Stimulated activated memory B cell treated with anti-CD40 and anti-IgM and Interleukin-4, amounts not matched to agents 10 μg/mL and 1 μg/mL and 100 μg/mL, for 72 hours (primary cell): ENCODE measurements at regions not wholly inside any gene's neighbourhood (a gene's known extent, or its start where the extent isn't known, plus 50 kb on each side); places are given as distances from the start of the nearest gene placed in this dataset.

Source experiments
- ATAC-seq: fragments of 150-1000 bp; cut with Tn5 transposase; 2 replicates; pipeline ENCODE4 v1.10.0; 2021
- H3K27ac Mint-ChIP-seq: one replicate; pipeline ENCODE4 v1.8.0; 2022; ENCODE audit warnings: mild to moderate bottlenecking, mixed read lengths
- H3K27me3 Mint-ChIP-seq: one replicate; pipeline ENCODE4 v1.8.0; 2022; ENCODE audit warnings: mixed read lengths
- H3K36me3 Mint-ChIP-seq: one replicate; pipeline ENCODE4 v1.8.0; 2022; ENCODE audit warnings: mixed read lengths
- H3K4me1 Mint-ChIP-seq: one replicate; pipeline ENCODE4 v1.8.0; 2022; ENCODE audit warnings: mixed read lengths
- H3K4me3 Mint-ChIP-seq: one replicate; pipeline ENCODE4 v1.8.0; 2022; ENCODE audit warnings: mild to moderate bottlenecking, moderate library complexity, mixed read lengths
- H3K9me3 Mint-ChIP-seq: one replicate; pipeline ENCODE4 v1.8.0; 2022; ENCODE audit warnings: mixed read lengths

DNA sequence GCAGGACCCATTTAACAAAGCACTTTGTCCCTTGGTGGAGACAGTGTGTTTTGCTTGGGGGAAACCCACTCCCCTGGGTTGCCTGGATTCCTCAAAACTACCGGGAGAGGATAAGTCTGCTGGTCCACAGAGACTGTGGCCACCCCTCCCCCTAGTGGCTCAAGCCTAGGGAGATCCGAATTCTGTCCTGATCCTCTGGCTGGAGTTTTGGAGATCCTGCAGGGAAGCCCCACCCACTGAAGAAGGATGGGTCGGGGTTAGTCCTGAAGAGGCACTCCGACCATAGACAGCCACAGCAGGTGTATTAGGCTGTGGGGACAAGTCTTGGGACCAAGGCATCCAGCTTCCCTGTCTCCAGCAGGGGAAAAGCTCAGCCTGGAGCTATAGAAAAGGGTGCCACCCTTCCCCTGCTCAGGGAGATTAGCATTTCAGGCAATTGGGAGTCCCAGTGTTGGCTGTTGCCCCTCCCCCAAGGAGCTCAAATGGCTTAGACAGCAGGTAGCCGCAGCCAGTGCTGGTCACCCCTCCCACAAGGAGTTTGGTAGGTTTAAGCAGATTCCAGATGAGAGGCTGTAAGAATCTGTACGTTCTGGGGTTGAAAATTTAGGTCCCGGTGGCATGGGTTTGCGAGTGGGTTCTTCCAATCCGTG is 750.0 kb downstream of the TBC1D32 start:
- Mint-ChIP-seq H3K9me3 (peaks cover 5% of the 10 kb centered on the region), H3K27me3 (no peaks in the 10 kb centered on the region), H3K27ac (no peak overlapping the region), H3K4me3 (no peak overlapping the region), H3K4me1 (no peaks in the 10 kb centered on the region), H3K36me3 (no peaks in the 10 kb centered on the region)
- ATAC-seq, result no peak

DNA sequence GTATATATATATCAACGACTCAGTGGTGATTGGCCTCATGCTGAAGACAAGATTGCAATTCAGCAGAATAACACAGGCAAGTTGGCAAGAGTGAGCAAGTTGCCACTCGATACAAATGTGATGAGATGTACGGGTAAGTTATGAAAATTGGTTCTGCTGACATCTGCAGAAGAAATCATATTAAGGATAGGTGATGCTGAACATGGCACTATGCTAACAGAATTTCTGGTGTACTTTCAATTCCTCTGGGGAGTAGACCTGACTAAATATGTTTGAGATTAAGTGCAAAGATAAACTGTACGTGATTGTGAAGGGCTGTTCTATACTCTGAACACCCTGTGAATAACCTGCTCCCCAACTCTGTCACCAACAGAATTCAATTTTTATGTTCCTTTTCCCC is 758.2 kb downstream of the TBC1D32 start:
- H3K4me3 Mint-ChIP-seq, result no peak overlapping the region
- no peak overlapping the region for H3K27ac Mint-ChIP-seq
- no peaks in the 10 kb centered on the region for H3K36me3 Mint-ChIP-seq
- no peaks in the 10 kb centered on the region for H3K4me1 Mint-ChIP-seq
- peaks cover 2% of the 10 kb centered on the region for H3K9me3 Mint-ChIP-seq
- ATAC-seq, result no peak
- no peaks in the 10 kb centered on the region for H3K27me3 Mint-ChIP-seq

DNA sequence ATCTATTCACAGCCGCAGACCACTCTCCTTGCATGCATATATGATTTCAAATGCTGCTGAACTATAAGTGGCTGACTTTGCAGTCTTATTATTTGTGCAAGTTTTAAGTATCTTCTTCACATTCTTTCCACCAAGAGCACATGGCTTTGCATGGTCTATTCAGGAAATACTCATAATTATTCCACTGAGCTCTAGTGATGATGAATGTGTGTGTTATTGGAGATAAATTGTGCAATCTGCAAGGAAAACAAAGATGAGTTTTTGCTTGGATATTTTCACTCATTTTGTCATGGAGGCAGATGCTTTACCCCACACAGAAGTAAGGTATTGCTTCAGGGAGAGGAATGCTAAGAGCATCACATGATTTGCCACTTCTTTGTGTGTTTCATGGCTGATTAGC is 764.6 kb downstream of the TBC1D32 start:
- Mint-ChIP-seq H3K36me3 (no peaks in the 10 kb centered on the region), H3K9me3 (peaks cover 2% of the 10 kb centered on the region), H3K27me3 (no peaks in the 10 kb centered on the region), H3K4me1 (no peaks in the 10 kb centered on the region), H3K4me3 (no peak overlapping the region), H3K27ac (no peak overlapping the region)
- no peak for ATAC-seq

DNA sequence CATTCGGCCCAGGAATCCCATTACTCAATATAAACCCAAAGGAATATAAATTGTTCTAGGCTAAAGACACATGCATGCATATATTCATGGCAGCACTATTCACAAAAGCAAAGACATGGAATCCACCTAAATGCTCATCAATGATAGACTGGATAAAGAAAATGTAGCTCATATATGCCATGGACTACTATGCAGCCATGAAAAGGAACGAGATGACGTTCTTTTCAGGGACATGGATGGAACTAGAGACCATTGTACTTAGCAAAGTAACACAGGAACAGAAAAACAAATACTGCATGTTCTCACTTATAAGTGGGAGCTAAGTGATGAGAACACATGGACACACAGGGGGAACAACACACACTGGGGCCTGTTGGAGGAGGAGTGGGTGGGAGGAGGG is 769.5 kb downstream of the TBC1D32 start:
- H3K36me3 Mint-ChIP-seq, result no peaks in the 10 kb centered on the region
- H3K27ac Mint-ChIP-seq, result no peak overlapping the region
- H3K4me3 Mint-ChIP-seq, result no peak overlapping the region
- H3K4me1 Mint-ChIP-seq, result no peaks in the 10 kb centered on the region
- peaks cover 2% of the 10 kb centered on the region for H3K9me3 Mint-ChIP-seq
- no peaks in the 10 kb centered on the region for H3K27me3 Mint-ChIP-seq
- no peak for ATAC-seq

DNA sequence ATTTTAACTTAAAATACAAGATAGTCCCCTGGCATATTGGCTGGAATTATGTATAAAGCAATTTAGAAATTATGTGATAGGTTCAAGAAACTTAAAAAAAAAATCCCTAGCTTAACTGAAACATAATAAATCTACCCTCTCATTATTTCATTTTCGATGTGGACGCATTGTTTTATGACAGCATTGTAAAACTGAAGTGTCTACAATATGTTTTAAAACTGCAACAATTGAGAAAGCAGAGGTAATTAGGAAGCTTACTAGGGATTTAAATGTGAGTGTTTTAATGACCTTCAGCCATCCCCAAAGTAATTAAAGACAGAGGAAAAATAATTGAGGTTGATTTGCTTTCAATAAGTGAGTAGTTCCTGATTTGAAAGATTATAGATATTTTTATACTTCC is 776.0 kb downstream of the TBC1D32 start:
- Mint-ChIP-seq H3K36me3 (no peaks in the 10 kb centered on the region), H3K4me3 (no peak overlapping the region), H3K27me3 (no peaks in the 10 kb centered on the region), H3K9me3 (no peaks in the 10 kb centered on the region), H3K4me1 (no peaks in the 10 kb centered on the region), H3K27ac (no peak overlapping the region)
- no peak for ATAC-seq

DNA sequence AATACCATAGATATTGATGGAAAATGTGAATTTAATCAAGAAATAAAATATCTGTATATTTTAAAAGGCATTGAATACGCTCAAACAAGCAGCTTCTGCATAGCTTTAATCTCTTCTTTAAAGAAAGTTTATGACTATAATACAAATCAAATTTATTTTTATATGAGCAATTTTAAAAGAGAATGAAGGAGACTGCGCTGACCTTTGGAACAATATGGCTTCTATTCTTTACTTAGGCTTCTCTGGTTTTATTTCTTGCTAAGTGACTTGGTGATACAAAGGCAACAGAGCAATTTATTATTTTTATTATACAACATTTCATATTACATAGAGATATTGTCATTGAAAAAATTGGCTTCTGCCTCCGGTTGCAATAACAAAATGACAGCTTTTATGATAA is 776.7 kb downstream of the TBC1D32 start:
- Mint-ChIP-seq H3K27ac (no peak overlapping the region), H3K9me3 (no peaks in the 10 kb centered on the region), H3K4me1 (no peaks in the 10 kb centered on the region), H3K36me3 (no peaks in the 10 kb centered on the region), H3K27me3 (no peaks in the 10 kb centered on the region), H3K4me3 (no peak overlapping the region)
- no peak for ATAC-seq

DNA sequence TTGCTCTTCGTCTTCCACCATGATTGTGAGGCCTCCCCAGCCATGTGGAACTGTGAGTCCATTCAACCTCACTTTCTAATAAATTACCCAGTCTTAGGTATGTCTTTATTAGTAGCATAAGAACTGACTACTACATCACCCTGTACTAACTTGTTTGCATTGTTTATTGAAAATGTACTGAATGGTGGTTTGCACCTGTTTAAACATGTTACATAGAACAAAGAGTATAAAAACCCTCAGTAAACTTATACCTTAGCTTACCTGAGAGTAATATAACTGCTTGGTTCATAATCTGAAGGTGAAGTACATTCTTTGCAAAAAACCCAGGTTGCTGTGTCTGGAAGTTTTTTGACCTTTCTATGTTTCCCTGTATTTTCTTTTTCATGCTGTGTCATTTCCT is 777.8 kb downstream of the TBC1D32 start:
- Mint-ChIP-seq H3K27me3 (no peaks in the 10 kb centered on the region), H3K9me3 (no peaks in the 10 kb centered on the region), H3K4me1 (no peaks in the 10 kb centered on the region), H3K36me3 (no peaks in the 10 kb centered on the region), H3K4me3 (no peak overlapping the region), H3K27ac (no peak overlapping the region)
- no peak for ATAC-seq

DNA sequence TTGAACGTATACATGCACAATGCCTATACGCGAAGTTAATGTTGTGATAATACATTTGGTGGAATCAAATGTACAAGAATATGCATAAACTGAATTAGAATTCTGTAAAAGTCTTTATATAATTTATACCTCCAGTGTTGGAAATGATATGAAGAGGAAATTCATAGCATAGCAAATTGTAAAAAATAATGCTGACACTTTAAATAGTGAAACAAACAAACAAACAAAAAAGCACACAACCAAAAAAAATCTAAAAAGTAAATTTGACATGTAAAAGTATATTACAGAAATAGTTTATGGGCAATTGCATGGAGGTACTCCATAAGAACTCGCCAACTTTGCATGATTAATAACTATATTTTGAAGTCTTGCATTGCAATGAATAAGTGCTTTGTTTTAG is 780.9 kb downstream of the TBC1D32 start:
- Mint-ChIP-seq H3K4me1 (no peaks in the 10 kb centered on the region), H3K4me3 (no peak overlapping the region), H3K27me3 (no peaks in the 10 kb centered on the region), H3K36me3 (no peaks in the 10 kb centered on the region), H3K9me3 (no peaks in the 10 kb centered on the region), H3K27ac (no peak overlapping the region)
- no peak for ATAC-seq

DNA sequence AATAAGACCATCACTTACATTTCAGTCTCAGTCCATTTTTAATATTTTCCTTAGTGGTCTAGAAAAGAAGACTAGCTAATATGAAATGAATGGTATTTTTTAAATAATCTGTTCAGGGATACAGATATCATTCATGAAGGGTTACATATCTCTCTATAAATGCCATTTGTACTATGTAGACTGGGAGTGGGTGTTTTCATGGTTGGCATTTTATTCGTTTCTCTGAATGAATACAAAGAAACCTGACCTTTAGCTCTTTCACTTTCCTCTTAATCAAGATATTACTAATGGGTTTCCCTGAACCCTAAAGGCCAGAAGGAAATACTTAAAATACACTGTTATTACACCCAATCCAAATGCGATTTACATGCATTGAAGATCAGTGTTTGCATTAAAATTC is 788.9 kb downstream of the TBC1D32 start:
- no peak overlapping the region for H3K4me3 Mint-ChIP-seq
- H3K4me1 Mint-ChIP-seq, result no peaks in the 10 kb centered on the region
- H3K27me3 Mint-ChIP-seq, result no peaks in the 10 kb centered on the region
- ATAC-seq, result peak; percentile 38
- H3K27ac Mint-ChIP-seq, result no peak overlapping the region
- H3K9me3 Mint-ChIP-seq, result no peaks in the 10 kb centered on the region
- H3K36me3 Mint-ChIP-seq, result no peaks in the 10 kb centered on the region

DNA sequence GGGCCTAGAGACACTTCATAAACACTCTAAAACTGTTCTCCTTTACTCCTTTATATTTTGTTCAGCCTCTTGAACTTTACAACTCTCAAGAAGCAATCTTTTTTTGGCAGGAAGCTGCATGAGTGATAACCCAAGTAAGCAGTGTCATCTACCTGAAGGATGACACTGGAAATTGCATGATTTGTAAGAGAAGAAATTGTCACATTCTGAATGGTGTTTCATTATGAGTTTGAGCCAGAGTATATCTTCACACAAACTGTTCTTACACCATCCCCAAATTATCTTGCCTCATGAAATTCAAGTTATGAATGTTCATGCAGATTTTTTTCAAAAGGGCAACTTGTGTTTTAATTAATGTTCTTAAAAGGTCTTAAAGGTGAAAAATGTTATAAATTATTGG is 799.3 kb downstream of the TBC1D32 start:
- Mint-ChIP-seq H3K27ac (no peak overlapping the region), H3K36me3 (no peaks in the 10 kb centered on the region), H3K4me3 (no peak overlapping the region), H3K4me1 (no peaks in the 10 kb centered on the region), H3K9me3 (peaks cover 3% of the 10 kb centered on the region), H3K27me3 (no peaks in the 10 kb centered on the region)
- ATAC-seq, result peak; percentile 51

DNA sequence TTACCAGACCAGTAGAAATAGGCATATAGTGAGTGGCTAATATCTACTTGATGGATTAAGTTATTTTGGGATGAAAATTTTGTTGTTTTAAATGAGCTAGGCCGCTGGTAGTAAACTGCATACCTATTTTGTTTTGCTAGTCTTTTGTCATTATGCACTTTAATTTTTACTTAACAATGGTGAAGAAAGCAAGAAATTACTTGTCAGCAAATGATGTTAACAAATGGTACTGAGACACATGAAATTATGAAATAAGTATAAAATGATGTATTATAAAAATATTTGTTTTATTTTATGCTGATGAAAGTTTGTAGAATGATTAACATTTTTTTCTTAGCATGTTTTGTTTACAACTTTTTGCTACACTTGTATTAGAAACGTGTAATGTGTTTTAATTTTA is 807.7 kb downstream of the TBC1D32 start:
- H3K27ac Mint-ChIP-seq, result no peak overlapping the region
- no peak overlapping the region for H3K4me3 Mint-ChIP-seq
- no peaks in the 10 kb centered on the region for H3K36me3 Mint-ChIP-seq
- no peaks in the 10 kb centered on the region for H3K9me3 Mint-ChIP-seq
- ATAC-seq, result no peak
- H3K27me3 Mint-ChIP-seq, result no peaks in the 10 kb centered on the region
- no peaks in the 10 kb centered on the region for H3K4me1 Mint-ChIP-seq

DNA sequence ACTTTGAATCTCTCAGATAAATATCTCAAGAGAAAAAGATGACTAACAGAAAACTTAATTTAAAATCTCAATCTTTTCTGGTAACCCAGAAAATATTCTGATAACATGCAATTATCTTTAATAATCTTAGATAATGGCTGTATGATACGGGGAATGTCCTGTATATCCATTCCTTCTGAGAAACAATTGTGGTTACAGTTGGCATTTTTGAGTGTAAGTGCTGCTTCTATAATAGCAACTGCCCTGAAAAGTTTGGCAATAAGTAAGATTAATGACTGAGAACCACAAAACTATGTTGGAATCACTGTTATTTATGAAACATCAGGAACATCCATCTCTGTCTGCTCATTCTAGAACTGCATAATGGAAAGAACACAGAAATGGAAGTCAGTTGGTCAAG is 819.7 kb downstream of the TBC1D32 start:
- no peak for ATAC-seq
- H3K36me3 Mint-ChIP-seq, result no peaks in the 10 kb centered on the region
- no peaks in the 10 kb centered on the region for H3K27me3 Mint-ChIP-seq
- no peak overlapping the region for H3K4me3 Mint-ChIP-seq
- no peaks in the 10 kb centered on the region for H3K4me1 Mint-ChIP-seq
- peaks cover 3% of the 10 kb centered on the region for H3K9me3 Mint-ChIP-seq
- no peak overlapping the region for H3K27ac Mint-ChIP-seq

DNA sequence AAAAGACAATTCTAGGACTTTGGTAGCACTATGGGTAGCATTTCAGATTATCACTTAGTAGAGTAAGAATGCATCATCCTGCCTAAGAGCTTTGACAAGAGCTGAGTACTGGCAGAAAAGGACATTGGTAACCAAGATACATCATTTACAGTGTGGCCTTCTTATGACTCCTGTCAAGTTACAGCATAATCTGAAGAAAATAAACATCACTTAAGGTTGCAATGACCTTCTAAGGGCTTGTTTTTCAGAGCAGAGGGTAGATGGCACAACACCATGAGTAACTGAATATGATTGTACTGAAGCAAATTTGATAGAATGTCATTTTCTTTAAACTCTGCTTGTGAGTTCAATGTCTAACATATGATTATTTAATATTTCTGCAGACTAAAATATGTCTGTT is 822.6 kb downstream of the TBC1D32 start:
- Mint-ChIP-seq H3K27me3 (no peaks in the 10 kb centered on the region), H3K36me3 (no peaks in the 10 kb centered on the region), H3K4me3 (no peak overlapping the region), H3K4me1 (no peaks in the 10 kb centered on the region), H3K27ac (no peak overlapping the region), H3K9me3 (no peaks in the 10 kb centered on the region)
- ATAC-seq, result no peak

DNA sequence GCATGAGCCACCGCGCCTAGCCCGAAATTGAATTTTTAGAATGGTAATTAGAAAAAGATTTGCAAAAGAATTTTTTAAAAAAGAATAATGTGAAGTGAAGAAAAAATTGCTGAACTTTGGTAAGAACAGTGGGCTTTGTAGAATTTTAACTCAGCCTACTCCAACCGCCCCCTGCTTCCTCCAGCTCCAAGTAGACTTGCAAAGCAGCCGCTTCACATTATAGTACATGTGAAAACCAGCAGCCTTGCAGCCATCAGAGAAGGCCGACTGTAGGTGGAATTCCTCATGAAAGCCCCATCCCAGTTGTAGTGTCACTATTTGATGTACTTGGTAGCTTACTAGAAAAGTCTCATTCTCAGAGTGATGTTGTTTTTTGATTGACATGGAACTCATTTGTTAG is 835.6 kb downstream of the TBC1D32 start:
- ATAC-seq, result no peak

DNA sequence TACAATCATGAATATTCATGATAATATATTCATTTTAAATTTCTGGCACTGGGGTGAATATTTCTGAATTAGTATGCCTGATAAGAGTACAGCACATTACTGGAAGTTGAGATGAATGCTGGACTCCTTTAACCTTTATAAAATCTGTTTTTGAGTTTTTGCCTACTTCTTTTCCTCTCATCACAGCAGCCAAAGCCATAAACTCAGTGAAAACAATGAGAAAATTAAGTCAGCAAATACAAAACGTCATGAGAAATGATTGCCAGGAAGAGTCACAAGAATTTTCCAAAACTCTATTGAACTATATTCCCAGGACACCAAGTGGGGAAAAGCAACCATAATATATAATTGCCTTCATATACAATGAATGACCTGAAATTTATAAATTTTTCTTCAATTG is 837.6 kb downstream of the TBC1D32 start:
- ATAC-seq, result no peak
- H3K4me3 Mint-ChIP-seq, result no peak overlapping the region
- H3K27me3 Mint-ChIP-seq, result no peaks in the 10 kb centered on the region
- no peak overlapping the region for H3K27ac Mint-ChIP-seq
- H3K9me3 Mint-ChIP-seq, result no peaks in the 10 kb centered on the region
- H3K4me1 Mint-ChIP-seq, result no peaks in the 10 kb centered on the region
- H3K36me3 Mint-ChIP-seq, result no peaks in the 10 kb centered on the region

More for the DNA sequence above, 835.6 kb downstream of the TBC1D32 start:
- H3K36me3 Mint-ChIP-seq, result no peaks in the 10 kb centered on the region
- no peaks in the 10 kb centered on the region for H3K27me3 Mint-ChIP-seq
- H3K4me3 Mint-ChIP-seq, result no peak overlapping the region
- H3K9me3 Mint-ChIP-seq, result no peaks in the 10 kb centered on the region
- no peaks in the 10 kb centered on the region for H3K4me1 Mint-ChIP-seq
- H3K27ac Mint-ChIP-seq, result no peak overlapping the region

DNA sequence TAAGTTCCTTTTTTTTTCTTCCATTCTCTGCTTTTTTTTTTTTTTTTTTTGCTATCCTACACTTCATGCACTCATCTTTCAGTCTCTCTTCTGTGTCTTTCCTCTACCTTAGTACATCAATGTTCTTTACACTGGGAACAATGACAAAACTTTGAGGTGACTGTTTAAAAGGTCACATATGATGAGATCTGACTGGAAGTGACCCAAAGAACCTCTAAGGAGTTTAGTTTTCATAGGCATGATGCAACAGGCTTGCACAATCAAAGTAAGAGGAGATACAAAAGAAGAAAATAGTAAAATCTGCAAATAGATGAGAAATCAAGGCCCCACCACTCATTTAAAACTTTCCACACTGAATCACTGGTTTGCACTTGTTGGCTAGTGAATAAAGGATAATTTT is 840.8 kb downstream of the TBC1D32 start:
- H3K27ac Mint-ChIP-seq, result no peak overlapping the region
- H3K4me1 Mint-ChIP-seq, result no peaks in the 10 kb centered on the region
- no peaks in the 10 kb centered on the region for H3K36me3 Mint-ChIP-seq
- no peaks in the 10 kb centered on the region for H3K27me3 Mint-ChIP-seq
- H3K9me3 Mint-ChIP-seq, result no peaks in the 10 kb centered on the region
- no peak for ATAC-seq
- no peak overlapping the region for H3K4me3 Mint-ChIP-seq

DNA sequence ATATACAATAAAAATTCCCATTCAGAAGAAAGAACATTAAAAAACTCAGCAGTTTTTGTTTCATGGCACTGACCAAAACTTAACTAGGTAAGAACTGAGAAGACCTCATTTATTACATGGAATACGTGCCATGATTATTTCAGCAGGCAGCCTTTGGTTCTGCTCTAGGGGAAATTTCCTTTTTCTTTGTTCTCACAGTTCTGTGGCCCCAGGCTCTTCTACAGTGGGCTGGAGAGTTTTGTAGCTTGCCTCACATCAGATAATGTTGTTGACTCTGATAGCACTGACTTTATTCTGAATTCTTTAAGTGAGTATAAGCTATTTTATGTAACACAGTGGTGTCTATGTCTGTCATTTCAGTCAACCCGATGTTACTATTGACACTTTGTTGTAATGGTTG is 844.3 kb downstream of the TBC1D32 start:
- no peaks in the 10 kb centered on the region for H3K9me3 Mint-ChIP-seq
- no peak overlapping the region for H3K4me3 Mint-ChIP-seq
- H3K27ac Mint-ChIP-seq, result no peak overlapping the region
- H3K36me3 Mint-ChIP-seq, result no peaks in the 10 kb centered on the region
- no peaks in the 10 kb centered on the region for H3K27me3 Mint-ChIP-seq
- no peak for ATAC-seq
- no peaks in the 10 kb centered on the region for H3K4me1 Mint-ChIP-seq
